LNCAP (cell line): ENCODE measurements at regions not wholly inside any gene's neighbourhood (a gene's known extent, or its start where the extent isn't known, plus 50 kb on each side); places are given as distances from the start of the nearest gene placed in this dataset.

Source experiments
- CTCF ChIP-seq: fragments of 450-650 bp; IDR thresholded peaks from 2 replicates; pipeline ENCODE4 v1.5.1; 2017; ENCODE audit warnings: mild to moderate bottlenecking

GRCh38 chrX:85808217-85808616, 239.1 kb downstream of the CHM start:
- TF ChIP-seq CTCF, result no peak

GRCh38 chrX:85765651-85766050, 281.7 kb downstream of the CHM start:
- no peak for TF ChIP-seq CTCF

DNA sequence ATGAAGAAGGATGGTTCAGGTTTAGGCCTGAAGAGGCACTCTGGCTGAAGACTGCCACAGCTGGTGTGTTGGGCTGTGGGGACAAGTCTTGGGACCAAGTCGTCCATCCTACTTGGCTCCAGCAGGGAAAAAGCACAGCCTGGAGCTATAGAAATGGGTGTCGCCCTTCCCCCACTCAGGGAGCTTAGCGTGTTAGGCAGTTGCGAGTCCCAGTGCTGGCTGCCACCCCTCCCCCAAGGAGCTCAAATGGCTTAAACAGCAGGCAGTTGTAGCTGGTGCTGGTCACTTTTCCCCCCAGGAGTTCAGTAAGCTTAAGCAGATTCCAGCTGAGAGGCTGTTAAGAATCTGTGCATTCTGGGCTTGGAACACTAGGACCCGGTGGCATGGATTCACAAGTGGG, 319.5 kb upstream of the POF1B start:
- no peak for TF ChIP-seq CTCF

- no peak for TF ChIP-seq CTCF
Measured at GRCh38 chrX:85685843-85686242, 306.4 kb upstream of the POF1B start.

DNA sequence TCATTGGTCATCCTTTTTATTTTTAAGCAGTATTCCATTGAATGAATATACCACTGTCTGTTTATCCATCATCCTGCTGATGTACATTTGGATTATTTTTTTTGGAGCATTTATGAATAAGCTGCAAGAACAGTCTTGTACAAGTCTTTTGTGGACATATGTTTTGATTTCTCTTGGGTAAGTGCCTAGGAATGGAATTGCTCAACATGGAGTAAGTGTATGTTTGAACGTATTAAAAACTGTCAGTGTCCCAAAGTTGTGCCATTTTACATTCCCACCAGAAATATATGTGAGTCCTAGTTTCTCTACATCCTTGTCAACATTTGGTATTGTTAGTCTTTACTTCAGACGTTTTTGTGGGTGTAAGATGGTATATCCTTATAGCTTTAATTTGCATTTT, 287.0 kb upstream of the POF1B start:
- TF ChIP-seq CTCF, result no peak

DNA sequence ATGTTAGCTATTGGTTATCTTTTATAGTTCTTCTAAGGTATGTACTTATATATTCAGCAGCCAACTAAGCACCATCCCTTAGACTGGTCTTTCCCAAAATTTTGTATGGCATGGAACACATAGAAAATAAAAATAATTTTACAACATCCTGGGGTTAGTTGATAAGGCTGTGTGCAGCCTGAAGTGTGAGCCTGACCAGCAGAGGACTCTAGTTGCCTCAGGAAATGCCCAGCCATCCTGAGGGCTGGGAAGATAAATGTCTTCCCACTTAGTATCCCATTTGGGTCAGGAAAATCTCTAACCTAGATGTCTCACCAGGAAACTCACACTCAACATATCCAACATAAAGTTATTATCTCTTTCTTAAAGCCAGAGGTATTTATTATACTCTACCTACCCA, 251.4 kb upstream of the POF1B start:
- TF ChIP-seq CTCF, result no peak

GRCh38 chrX:85627363-85627762, 247.9 kb upstream of the POF1B start:
- TF ChIP-seq CTCF, result peak; percentile 63

DNA sequence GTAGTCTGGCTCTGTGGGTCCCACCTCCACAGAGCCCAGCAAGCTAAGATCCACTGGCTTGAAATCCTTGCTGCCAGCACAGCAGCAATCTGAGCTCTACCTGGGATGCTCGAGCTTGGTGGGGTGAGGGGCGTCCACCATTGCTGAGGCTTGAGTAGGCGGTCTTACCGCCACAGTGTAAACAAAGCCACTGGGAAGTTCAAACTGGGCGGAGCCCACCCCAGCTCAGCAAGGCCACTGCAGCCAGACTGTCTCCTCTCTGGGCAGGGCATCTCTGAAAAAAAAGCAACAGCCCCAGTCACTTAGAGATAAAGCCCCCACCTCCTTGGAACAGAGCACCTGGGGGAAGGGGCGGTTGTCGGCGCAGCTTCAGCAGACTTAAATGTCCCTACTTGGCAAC, 243.2 kb upstream of the POF1B start:
- TF ChIP-seq CTCF, result no peak
